GM12878 (cell line): ENCODE measurements at regions not wholly inside any gene's neighbourhood (a gene's known extent, or its start where the extent isn't known, plus 50 kb on each side); places are given as distances from the start of the nearest gene placed in this dataset.

Experiments
- ATAC-seq: fragments of 200-7000 bp; cut with Tn5 transposase; 3 replicates; pipeline ENCODE4 v1.9.1; 2020; ENCODE audit warnings: mild to moderate bottlenecking, moderate library complexity
- BruUV-seq: library from RNA; stranded (reverse); fragments of 400-500 nt; replicated peaks from 2 replicates; lab custom pipeline; 2021; lab: Mats Ljungman, UMichigan
- CTCF ChIA-PET: fragments of 300-600 bp; sonication (Branson Sonifier 250); formaldehyde crosslinking; extraction: SDS; loops from one replicate; lab custom pipeline; 2021; ENCODE audit warnings: inconsistent platforms; lab: Yijun Ruan, JAX
- POLR2A ChIA-PET: fragments of 350-600 bp; formaldehyde crosslinking; extraction: SDS; loops from one replicate; lab custom pipeline; 2021; ENCODE audit warnings: inconsistent platforms; lab: Charles Lee
- RAD21 ChIA-PET: fragments of 300-600 bp; sonication (Branson Sonifier 250); formaldehyde crosslinking; loops from one replicate; lab custom pipeline; 2023; ENCODE audit warnings: antibody characterized with exemption; ENCODE audit not compliant: unreplicated experiment; lab: Charles Lee
- SMC1A ChIA-PET: fragments of 300-600 bp; sonication (Branson Sonifier 250); formaldehyde crosslinking; loops from one replicate; lab custom pipeline; 2023; ENCODE audit not compliant: unreplicated experiment, uncharacterized antibody; lab: Charles Lee
- DNase-seq: peaks from one replicate; pipeline ENCODE4 v3.0.0-alpha.2; 2011; ENCODE audit warnings: low read depth, low spot score
- FAIRE-seq: peaks from 3 replicates; lab custom pipeline; 2011; peaks lifted over from hg19 to GRCh38; lab: Jason Lieb, UNC
- H2AFZ ChIP-seq: 2 replicates; pipeline ENCODE4 v1.6.0; 2011; ENCODE audit warnings: low read depth, low read length, control low read depth; ENCODE audit not compliant: control insufficient read depth
- H3K27ac ChIP-seq: 2 replicates; pipeline ENCODE4 v1.5.1; 2011; ENCODE audit warnings: control low read depth; ENCODE audit not compliant: control insufficient read depth, insufficient read depth
- H3K27me3 ChIP-seq, 2 experiments: replicated peaks in 1 of 2; 2 replicates each; pipeline versions ENCODE4 v1.6.0 to v1.6.1; 2011; ENCODE audit warnings: low read length in 1 of 2; ENCODE audit not compliant: control insufficient read depth in 2 of 2, insufficient read depth in 2 of 2
- H3K36me3 ChIP-seq, 2 experiments: 2 replicates each; pipeline ENCODE4 v1.5.1; 2011; ENCODE audit warnings: low read length in 1 of 2; ENCODE audit not compliant: control insufficient read depth in 2 of 2, insufficient read depth in 2 of 2
- H3K4me1 ChIP-seq: 2 replicates; pipeline ENCODE4 v1.6.1; 2011; ENCODE audit warnings: mild to moderate bottlenecking, low read length, moderate library complexity, mixed read lengths; ENCODE audit not compliant: control insufficient read depth, insufficient read depth
- H3K4me2 ChIP-seq: 2 replicates; pipeline ENCODE4 v1.6.0; 2011; ENCODE audit warnings: control low read depth; ENCODE audit not compliant: control insufficient read depth, insufficient read depth
- H3K4me3 ChIP-seq: fragments of 200-600 bp; sonication (generic); 2 replicates; pipeline ENCODE4 v1.5.1; 2016
- H3K79me2 ChIP-seq: 2 replicates; pipeline ENCODE4 v1.6.0; 2011; ENCODE audit warnings: low read length; ENCODE audit not compliant: control insufficient read depth, insufficient read depth
- H3K9ac ChIP-seq: 2 replicates; pipeline ENCODE4 v1.8.0; 2011; ENCODE audit warnings: low read length, control low read depth, mixed read lengths; ENCODE audit not compliant: control insufficient read depth, insufficient read depth
- H3K9me3 ChIP-seq: replicated peaks from 3 replicates; pipeline ENCODE4 v1.5.1; 2011; ENCODE audit warnings: mild to moderate bottlenecking, low read length; ENCODE audit not compliant: control insufficient read depth, insufficient read depth
- H4K20me1 ChIP-seq: 2 replicates; pipeline ENCODE4 v1.6.0; 2011; ENCODE audit not compliant: control insufficient read depth, insufficient read depth
- CBFB ChIP-seq: IDR thresholded peaks from 2 replicates; pipeline ENCODE4 v1.6.1; 2016; ENCODE audit warnings: antibody characterized with exemption, low read depth
- FOXK2 ChIP-seq: fragments of 450-650 bp; IDR thresholded peaks from 2 replicates; pipeline ENCODE4 v1.6.1; 2017; ENCODE audit warnings: mild to moderate bottlenecking, moderate library complexity
- NFYB ChIP-seq: IDR thresholded peaks from 2 replicates; pipeline ENCODE4 v1.6.1; 2011; ENCODE audit warnings: low read depth, mild to moderate bottlenecking, low read length, improper control_type of control experiment, moderate library complexity; ENCODE audit not compliant: insufficient read depth
- RAD21 ChIP-seq: IDR thresholded peaks from 2 replicates; pipeline ENCODE4 v1.6.1; 2011; ENCODE audit warnings: mild to moderate bottlenecking, low read depth, low read length, moderate library complexity; ENCODE audit not compliant: insufficient read depth
- RFX5 ChIP-seq: IDR thresholded peaks from 2 replicates; pipeline ENCODE4 v1.6.1; 2011; ENCODE audit warnings: low read depth, low read length, improper control_type of control experiment
- SMAD1 ChIP-seq: fragments of 450-650 bp; IDR thresholded peaks from 2 replicates; pipeline ENCODE4 v1.6.1; 2018; ENCODE audit warnings: mild to moderate bottlenecking, low read depth; ENCODE audit not compliant: partially characterized antibody
- SRF ChIP-seq, 2 experiments: IDR thresholded peaks; 2 replicates each; pipeline ENCODE4 v1.6.1; 2011; ENCODE audit warnings: low read depth in 2 of 2, low read length in 2 of 2, mild to moderate bottlenecking in 1 of 2, moderate library complexity in 1 of 2
- ZNF24 ChIP-seq: fragments of 450-650 bp; IDR thresholded peaks from 2 replicates; pipeline ENCODE4 v1.6.1; 2017; ENCODE audit warnings: antibody characterized with exemption, mild to moderate bottlenecking
- WGBS: methylation state at CpG from one replicate; pipeline ENCODE4 v1.1.6; 2016; ENCODE audit warnings: low lambda C conversion rate; ENCODE audit not compliant: insufficient replicate concordance, insufficient coverage; ENCODE audit errors: missing lambda C conversion rate; 5-methylcytosine and 5-hydroxymethylcytosine counted together
- in situ Hi-C: fragments of 300-500 bp; cut with MboI; formaldehyde crosslinking; loops from 9 replicates; pipeline ENCODE4 v1.14.3; 2018; ENCODE audit warnings: mixed read lengths
- intact Hi-C: fragments of 100-400 bp; cut with micrococcal nuclease; formaldehyde crosslinking; loops from one replicate; pipeline ENCODE4 v1.14.2; 2022; ENCODE audit not compliant: unreplicated experiment
- TF ChIP-seq, protein P1 (sequence below): fragments of 450-650 bp; IDR thresholded peaks from 2 replicates; pipeline ENCODE4 v1.6.1; 2016; ENCODE audit warnings: mild to moderate bottlenecking
- TF ChIP-seq, protein P2 (sequence below): fragments of 450-650 bp; IDR thresholded peaks from 2 replicates; pipeline ENCODE4 v1.6.1; 2017; ENCODE audit warnings: mild to moderate bottlenecking

DNA sequence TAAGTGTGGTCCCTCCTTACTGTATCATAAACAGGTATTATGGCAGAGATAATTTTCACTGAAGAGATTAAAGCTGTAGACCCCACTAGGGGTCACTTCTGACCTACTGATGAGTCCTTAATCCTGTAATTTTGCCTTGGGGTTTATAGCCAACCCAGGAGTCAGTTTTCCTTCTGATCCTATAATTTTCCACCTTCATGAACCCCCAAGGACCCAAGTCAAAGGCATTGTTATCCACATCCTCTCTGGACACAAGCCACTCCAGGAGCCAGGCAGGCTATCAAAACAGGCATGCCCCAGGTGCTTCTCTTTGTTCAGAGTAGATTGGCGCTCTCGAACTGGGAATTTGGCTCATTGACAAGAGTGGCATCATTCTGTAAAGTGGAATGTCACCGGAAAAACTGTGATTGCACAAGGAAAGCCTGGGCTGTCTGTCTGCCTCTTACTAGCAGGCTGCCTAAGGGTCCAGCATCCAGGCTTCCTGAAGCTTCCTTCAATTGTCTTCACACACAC lies 1523.2 kb upstream of the FLRT2 start:
- no peaks in the 10 kb centered on the region for H3K9me3 ChIP-seq
- CTCF ChIA-PET: no interaction called here
- no peak for ATAC-seq
- no TSS peak for BruUV-seq
- H3K4me2 ChIP-seq: no peak overlapping the region
- TF ChIP-seq, protein P1, sequence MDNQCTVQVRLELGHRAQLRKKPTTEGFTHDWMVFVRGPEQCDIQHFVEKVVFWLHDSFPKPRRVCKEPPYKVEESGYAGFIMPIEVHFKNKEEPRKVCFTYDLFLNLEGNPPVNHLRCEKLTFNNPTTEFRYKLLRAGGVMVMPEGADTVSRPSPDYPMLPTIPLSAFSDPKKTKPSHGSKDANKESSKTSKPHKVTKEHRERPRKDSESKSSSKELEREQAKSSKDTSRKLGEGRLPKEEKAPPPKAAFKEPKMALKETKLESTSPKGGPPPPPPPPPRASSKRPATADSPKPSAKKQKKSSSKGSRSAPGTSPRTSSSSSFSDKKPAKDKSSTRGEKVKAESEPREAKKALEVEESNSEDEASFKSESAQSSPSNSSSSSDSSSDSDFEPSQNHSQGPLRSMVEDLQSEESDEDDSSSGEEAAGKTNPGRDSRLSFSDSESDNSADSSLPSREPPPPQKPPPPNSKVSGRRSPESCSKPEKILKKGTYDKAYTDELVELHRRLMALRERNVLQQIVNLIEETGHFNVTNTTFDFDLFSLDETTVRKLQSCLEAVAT: no peak
- TF ChIP-seq FOXK2: no peak
- TF ChIP-seq RFX5: no peak
- no peak for TF ChIP-seq NFYB
- TF ChIP-seq CBFB: no peak
- TF ChIP-seq RAD21: no peak
- TF ChIP-seq ZNF24: no peak
- TF ChIP-seq, protein P2, sequence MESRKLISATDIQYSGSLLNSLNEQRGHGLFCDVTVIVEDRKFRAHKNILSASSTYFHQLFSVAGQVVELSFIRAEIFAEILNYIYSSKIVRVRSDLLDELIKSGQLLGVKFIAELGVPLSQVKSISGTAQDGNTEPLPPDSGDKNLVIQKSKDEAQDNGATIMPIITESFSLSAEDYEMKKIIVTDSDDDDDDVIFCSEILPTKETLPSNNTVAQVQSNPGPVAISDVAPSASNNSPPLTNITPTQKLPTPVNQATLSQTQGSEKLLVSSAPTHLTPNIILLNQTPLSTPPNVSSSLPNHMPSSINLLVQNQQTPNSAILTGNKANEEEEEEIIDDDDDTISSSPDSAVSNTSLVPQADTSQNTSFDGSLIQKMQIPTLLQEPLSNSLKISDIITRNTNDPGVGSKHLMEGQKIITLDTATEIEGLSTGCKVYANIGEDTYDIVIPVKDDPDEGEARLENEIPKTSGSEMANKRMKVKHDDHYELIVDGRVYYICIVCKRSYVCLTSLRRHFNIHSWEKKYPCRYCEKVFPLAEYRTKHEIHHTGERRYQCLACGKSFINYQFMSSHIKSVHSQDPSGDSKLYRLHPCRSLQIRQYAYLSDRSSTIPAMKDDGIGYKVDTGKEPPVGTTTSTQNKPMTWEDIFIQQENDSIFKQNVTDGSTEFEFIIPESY: no peak
- TF ChIP-seq SMAD1: no peak
- TF ChIP-seq SRF (IDR thresholded peaks at IDR 0.05; ENCODE audit: low read depth in 2 of 2, low read length in 2 of 2): no peak
- no peaks in the 10 kb centered on the region for H3K79me2 ChIP-seq
- H3K27ac ChIP-seq: no peak overlapping the region
- no peaks in the 10 kb centered on the region for H3K36me3 ChIP-seq
- POLR2A ChIA-PET: no interaction called here
- H3K4me1 ChIP-seq: no peaks in the 10 kb centered on the region
- no peak overlapping the region for H2AFZ ChIP-seq
- no peak overlapping the region for H3K4me3 ChIP-seq
- 6% methylated on average over 3 of the region's 3 CpGs for WGBS
- H3K9ac ChIP-seq: no peak overlapping the region
- SMC1A ChIA-PET: no interaction called here
- H4K20me1 ChIP-seq: no peaks in the 10 kb centered on the region
- no peak for FAIRE-seq
- intact Hi-C loops (no loop called here), in situ Hi-C loops (no loop called here)
- H3K27me3 ChIP-seq: no peaks in the 10 kb centered on the region
- no peak for DNase-seq
- RAD21 ChIA-PET: no interaction called here
